Skeletal muscle cell (primary cell): ENCODE measurements at regions not wholly inside any gene's neighbourhood (a gene's known extent, or its start where the extent isn't known, plus 50 kb on each side); places are given as distances from the start of the nearest gene placed in this dataset.

Source experiments
- DNase-seq: peaks from one replicate; pipeline ENCODE4 v3.0.0-alpha.2; 2010; ENCODE audit warnings: low read depth
- H3K4me3 ChIP-seq: 2 replicates; pipeline ENCODE4 v1.5.1; 2011; ENCODE audit warnings: low read depth, mild to moderate bottlenecking, control low read depth, low read length, moderate library complexity

DNA sequence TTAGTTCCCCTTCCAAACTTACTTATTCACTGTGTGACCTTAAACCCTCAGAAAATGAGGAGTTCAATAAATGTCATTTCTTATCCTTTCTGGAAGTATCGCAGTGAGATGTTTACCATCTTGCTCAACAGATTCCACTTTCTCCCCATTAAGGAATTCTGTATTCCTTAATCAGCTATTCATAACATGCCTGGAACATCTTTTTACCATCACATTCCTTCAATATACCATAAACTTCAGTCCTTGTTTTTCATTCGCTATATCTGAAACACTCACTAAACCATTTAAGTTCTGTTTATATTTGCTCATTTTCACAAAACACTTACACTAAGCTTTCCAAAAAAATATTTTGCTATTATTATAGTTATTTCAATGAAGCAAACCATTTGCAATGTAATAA is 1158.6 kb downstream of the CDH12 start:
- H3K4me3 ChIP-seq, result no peak overlapping the region
- DNase-seq, result no peak

DNA sequence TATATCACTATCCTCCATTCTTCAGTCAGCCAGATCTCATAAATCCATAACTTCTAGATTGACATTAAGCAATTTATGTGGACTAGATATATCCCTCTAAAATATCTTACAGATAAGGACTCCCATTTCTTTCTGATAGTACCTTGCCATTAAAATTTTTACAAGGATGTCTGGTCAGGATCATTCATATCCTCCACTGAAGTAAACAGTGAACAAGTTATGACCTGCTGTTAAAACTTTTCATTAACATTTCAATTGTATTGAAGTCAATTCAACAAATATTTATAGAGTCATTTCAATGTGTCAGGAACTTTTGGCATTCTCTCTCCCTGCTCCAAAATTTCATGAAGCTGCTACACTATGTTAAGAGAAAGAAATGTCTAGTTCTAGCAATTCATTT is 1159.6 kb downstream of the CDH12 start:
- no peak overlapping the region for H3K4me3 ChIP-seq
- no peak for DNase-seq

DNA sequence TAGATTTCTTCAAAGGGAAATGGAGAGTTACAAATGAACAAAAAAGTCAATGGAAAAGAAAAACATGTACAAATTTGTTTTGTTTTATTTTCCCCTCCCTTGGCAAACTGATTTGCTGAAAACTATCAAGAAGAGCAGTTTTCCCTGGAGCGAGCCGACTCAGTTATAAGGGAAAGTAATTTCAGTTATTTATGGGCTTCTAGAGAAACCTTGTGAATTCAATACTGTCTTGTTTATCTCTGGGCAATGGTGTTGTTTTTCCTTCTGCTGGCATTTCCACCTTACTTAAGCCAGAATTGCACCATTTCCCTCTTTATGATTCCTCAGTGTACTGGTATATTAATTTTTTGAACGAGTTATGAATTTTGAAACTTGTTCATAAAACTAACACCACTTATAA is 1163.6 kb downstream of the CDH12 start:
- H3K4me3 ChIP-seq, result no peak overlapping the region
- DNase-seq, result no peak

DNA sequence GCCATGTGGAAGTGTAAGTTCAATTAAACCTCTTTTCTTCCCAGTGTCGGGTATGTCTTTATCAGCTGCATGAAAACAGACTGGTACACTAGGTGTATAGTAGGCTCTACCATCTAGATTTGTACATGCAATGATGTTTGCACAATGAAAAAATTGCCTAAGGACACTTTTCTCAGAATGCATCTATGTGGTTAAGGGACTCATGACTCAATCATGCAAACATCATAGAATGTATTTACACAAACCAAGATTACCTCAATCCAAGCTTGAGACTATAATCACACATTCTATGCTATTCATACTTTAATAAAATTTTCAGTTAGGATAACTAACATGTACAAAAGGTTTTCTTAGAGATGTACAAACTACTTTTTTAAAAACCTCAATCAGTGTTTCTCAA is 1164.5 kb downstream of the CDH12 start:
- no peak overlapping the region for H3K4me3 ChIP-seq
- no peak for DNase-seq

DNA sequence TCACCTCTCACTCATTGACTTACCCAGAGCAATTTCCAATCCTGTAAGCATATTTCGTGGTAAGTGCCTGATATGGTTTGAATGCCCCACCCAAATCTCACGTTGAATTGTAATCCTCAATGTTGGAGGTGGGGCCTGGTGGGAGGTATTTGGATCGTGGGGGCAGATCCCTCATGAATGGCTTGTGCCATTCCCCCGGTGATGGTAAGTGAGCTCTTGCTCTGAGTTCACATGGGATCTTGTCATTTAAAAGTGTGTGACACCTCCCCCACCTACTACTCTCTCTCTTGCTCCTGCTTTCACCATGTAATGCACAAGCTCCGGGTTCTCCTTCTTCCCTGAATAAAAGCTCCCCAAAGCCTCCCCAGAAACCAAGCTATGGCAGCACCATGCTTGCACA is 1165.5 kb downstream of the CDH12 start:
- DNase-seq, result no peak
- H3K4me3 ChIP-seq, result no peak overlapping the region

DNA sequence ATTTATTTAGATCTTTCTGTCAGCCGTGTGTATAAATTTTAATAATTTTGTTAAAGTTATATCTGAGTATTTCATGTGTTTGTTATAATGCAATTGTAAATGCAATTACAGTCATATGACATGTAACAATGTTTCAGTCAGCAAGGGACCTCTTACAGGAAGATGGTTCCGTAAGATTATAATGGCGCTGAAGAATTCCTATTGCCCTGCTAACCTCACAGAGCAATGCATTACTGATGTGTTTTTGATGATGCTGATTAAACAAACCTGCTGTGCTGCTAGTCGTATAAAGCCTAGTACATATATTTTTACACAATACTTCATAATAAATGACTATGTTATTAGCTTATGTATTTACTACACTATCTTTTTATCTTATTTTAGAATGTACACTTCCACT is 1166.4 kb downstream of the CDH12 start:
- H3K4me3 ChIP-seq, result no peak overlapping the region
- DNase-seq, result no peak

DNA sequence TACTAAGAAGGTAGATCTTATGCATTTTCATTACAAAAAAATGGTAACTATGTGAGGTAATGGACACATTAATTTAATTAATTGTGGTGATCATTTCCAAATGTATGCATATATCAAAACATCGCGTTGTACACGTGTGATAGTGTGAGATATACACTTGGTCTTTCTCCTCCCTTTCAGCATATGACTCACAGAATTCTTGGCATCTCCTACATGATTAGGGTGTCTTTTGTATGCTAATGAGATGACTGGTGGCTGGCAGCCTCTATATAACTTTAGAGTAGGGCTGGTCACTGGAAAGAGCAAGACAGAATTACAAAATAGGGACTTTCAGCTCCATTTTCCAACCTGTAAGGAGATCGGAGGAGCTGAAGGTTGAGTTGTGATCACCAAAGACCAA is 1167.6 kb downstream of the CDH12 start:
- H3K4me3 ChIP-seq, result no peak overlapping the region
- DNase-seq, result no peak

DNA sequence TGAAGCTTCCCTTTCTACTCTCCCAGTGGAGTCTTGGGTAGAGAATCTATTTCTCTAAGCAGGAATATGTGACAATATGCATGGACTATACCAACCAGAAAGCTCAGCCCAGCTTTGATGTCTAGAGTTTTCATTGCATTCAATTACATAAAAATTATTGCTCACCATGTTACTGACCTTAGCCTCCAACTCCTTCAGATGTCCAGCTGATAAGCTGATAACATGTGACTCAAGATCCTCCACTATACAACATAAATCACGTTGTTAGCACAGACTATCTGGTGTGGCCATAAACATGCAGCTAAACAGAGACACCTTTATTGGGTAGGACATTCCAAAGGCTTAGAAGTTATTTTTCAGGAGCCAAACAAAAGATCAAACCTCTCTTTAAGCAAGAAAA is 1168.2 kb downstream of the CDH12 start:
- no peak for DNase-seq
- H3K4me3 ChIP-seq, result no peak overlapping the region

DNA sequence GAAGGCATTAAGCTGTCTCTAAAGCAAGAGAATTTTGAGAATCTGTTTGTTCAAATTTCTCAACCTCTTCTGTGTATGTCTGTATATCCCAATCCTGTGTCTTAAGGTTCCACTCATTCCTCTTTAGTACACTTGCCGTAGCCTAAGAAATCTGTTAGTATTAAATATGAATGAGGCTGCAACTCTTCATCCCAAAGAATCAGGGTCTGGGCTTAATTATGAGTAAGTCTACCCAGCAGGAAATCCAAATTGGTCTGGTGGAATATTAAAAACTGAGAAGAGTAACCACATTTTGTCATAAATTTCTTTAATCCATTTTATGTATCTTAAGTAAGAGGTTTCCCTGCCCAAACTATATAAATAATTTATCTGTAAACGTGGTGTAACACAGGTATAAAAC is 1171.2 kb downstream of the CDH12 start:
- no peak for DNase-seq

DNA sequence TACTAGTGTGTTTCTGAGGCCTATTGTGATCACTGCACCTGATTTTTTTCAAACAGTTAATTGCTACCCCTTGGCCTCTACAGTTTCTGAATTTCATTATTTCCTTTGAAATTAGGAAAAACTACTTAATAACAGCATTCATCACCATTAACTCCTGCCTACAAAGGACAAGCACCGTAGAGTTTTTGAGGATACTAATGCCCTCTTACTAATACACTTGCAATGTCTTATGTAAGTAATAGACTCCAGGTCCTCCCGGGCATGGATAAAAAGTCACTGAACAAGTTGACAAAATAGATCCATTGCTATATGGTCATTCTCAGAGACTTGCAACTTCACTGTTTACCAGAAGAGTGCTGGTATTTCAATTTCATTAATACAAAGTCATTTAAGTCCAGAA is 1172.5 kb downstream of the CDH12 start:
- H3K4me3 ChIP-seq, result no peak overlapping the region
- DNase-seq, result no peak

More for the DNA sequence above, 1171.2 kb downstream of the CDH12 start:
- no peak overlapping the region for H3K4me3 ChIP-seq

DNA sequence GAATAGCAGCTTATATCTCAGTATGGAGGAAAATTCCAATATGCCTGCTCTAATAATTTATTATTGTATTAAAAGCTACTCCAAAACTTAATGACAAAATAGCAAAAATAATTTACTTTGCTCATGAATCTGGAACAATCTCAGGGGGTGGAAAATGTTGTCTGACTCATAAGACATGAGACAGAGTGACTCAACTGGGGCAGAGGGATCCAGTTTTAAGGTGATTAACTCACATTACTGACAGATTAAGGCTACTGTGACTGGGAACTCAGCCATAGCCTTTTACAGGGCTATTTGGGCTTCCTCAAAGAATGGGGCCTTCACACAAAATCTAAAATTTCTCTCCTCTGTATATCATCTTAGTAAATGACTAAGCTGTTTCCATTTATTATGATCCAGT is 1172.9 kb downstream of the CDH12 start:
- peak; percentile 82 for DNase-seq
- no peak overlapping the region for H3K4me3 ChIP-seq

DNA sequence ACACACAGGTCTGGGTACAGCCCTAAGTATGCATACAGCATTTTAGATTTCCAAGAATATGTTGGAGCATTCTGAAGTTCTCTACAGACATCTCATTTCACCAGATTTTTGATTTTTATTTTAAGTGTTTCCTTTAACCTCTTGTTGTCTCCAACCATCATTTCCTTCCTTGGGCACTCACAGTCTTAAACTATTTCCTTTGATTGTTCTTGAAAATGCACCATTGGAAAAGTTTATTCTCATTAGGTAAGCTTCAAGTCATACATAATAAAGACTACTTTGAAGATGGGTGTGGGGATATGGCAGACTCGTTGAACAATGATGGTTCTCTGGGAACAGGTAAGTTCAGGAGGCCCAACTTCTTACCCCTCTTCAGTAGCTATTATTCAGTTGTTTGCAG is 1174.6 kb downstream of the CDH12 start:
- DNase-seq, result no peak
- no peak overlapping the region for H3K4me3 ChIP-seq

DNA sequence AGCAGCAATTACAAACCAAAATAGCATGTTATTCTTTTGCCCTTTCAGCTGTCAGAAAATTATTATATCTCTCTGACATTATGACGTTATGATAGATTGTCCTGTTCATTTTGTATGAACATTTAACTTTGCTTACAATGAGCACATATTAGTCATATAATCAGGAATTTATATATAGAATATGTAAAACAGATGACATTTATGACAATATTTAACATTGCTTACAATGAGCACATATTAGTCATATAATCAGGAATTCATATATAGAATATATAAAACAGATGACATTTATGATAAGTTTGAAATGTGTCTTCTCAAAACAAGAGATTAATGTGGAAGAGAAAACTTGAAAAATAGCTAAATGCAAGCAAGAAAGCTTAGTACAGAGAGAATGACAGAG is 1180.2 kb downstream of the CDH12 start:
- no peak overlapping the region for H3K4me3 ChIP-seq
- DNase-seq, result no peak

DNA sequence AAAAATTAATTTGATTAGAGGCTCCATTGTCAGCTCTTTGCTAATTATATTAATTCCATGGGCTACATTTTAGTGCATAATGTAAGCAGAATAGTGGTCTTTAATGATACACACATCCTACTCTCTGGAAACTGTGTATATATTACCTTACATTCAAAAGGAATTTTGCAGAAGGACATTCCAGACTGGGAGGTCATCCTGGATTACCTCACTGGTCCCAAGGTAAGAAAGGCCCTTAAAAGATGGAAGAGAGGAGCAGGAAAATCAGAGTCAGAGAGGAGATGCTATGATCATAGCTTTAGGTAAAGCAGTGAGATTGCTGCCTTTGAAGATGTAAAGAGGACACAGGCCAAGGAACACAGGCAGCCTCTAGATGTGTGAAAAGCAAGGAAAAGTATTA is 1180.8 kb downstream of the CDH12 start:
- DNase-seq, result no peak

DNA sequence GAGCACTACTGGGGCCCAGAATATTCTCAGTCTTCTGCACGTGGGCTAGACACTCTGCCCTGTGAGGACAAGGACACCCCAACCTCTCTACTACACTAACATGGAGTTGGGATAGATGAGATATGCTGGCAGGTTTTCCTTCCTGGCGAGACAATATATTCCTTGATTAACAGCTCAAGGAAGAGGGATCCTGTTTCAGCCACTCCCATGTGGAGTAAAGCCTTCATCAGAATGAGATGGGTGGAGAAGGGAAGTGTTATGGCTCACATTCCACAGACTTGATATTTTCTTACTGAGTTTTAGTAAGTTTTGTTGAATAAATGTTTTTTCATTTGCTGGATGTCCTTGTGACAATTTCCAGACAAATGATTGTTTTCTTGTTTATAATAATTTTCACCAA is 1187.6 kb downstream of the CDH12 start:
- H3K4me3 ChIP-seq, result no peak overlapping the region
- DNase-seq, result no peak

More for the DNA sequence above, 1180.8 kb downstream of the CDH12 start:
- H3K4me3 ChIP-seq, result no peak overlapping the region

DNA sequence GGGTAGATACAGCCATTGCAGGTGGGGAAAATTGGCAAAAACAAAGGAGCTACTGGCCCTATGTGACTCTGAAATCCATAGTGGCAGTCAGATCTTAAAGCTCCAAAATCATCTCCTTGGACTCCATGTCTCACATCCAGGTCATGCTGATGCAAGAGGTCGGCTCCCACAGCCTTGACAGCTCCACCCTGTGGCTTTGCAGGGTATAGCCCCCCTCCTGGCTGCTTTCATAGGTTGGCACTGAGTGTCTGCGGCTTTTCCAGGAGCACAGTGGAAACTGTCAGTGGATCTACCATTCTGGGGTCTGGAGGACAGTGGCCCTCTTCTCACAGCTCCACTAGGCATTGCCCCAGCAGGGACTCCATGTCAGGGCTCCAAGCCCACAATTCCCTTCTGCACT is 1190.1 kb downstream of the CDH12 start:
- no peak for DNase-seq
- no peak overlapping the region for H3K4me3 ChIP-seq

DNA sequence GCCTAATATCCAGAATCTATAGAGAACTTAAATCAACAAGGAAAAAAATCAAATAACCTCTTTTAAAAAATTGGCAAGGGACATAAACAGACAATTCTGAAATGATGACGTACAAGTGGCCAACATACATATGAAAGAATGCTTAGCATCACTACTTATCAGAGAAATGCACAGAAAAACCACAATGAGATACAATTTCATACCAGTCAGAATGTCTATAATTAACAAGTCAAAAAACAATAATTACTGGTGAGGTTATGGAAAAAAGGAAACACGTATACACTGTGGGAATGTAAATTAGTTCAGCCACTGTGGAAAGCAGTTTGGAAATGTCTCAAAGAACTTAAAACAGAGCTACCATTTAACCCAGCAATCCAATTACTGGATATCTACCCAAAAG is 1192.0 kb downstream of the CDH12 start:
- no peak for DNase-seq
- H3K4me3 ChIP-seq, result no peak overlapping the region

DNA sequence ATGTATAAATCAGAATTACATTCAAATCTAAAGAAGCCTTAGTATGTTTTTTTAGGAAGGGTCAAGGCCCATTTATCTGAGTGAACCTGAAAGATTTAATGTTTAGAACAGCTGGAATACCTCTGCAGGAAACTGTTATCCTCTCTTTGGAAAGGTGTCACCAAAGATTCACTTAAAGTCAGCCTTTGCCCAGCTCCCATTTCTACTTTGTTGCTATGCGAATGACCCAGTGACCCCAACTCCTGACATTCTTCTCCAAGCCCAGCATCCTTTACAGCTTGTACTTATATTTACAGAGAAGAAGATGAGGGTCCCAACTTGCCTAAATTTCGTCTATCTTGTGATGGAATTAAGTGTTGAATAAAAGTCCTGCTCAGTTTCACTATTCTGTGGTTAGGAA is 1198.6 kb downstream of the CDH12 start:
- no peak overlapping the region for H3K4me3 ChIP-seq
- DNase-seq, result no peak

DNA sequence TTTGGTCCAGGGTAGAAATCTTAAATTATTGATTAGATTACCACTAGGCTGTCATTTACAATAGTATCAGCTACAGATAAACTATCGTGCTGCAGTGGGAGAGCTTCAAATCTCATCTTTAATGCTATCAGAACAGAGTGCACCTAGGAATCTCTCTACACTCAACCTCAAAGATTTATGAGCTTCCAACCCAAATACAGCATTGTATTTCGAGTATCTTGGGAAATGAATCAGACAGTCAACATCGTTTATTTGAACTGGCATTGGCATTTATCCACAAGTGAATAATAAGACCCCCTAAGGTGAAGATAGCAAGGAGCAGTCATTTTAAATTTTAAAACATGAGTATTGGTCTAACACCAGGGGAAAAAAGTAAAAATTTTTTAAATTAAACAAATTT is 1203.2 kb downstream of the CDH12 start:
- DNase-seq, result no peak
- no peak overlapping the region for H3K4me3 ChIP-seq

DNA sequence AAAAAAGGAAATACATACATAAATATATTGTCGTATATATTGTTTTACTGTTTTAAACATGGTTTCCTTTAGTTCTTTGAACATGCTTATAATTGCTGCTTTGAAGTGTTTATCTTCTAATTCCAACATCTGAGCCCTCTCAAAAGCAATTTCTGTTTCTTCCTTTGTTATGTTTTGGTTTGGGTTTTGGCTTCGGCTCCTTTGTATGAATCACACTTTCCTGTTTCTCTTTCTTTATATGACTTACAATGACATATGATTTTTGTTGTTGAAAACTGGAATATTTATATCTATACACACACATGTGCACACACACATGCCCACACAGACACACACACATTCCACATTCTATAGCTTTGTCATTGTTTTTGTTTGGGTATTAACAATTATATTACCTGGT is 1206.7 kb downstream of the CDH12 start:
- H3K4me3 ChIP-seq, result no peak overlapping the region
- DNase-seq, result no peak

DNA sequence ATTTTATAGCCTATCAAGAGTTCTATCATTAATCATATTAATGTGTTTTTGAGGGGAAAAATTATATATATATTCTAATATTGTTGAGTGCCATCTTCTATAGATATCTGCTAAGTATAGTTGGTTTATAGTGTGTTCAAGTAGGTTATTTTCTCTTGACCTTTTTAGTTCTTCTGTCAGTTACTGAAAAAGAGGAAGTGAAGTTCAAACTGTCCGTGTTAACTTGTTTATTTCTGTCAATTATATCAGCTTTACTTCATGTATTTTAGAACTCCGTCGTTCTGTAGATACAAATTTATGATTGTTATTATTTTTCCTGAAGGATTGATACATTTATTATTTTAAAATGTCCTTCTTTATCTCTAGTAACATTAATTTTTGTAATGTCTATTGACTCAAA is 1209.1 kb downstream of the CDH12 start:
- no peak for DNase-seq
- no peak overlapping the region for H3K4me3 ChIP-seq

DNA sequence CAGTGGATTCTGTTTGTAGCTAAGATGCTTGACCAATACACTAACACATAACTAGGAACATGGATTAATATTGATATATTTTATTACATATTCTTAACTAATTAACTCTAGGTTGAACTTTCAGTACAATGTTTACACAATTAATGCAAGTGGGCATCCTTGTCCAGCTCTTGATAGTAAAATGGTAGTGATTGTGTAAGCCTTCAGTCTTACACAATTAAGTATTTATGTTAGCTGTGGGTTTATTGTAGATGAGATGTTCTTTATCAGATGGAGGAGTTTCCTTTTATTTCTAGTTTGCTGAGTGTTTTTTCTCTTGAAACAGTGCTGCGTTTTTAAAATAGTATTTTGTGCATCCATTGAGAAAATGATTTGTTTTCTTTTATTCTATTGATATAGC is 1210.8 kb downstream of the CDH12 start:
- no peak for DNase-seq
- no peak overlapping the region for H3K4me3 ChIP-seq

DNA sequence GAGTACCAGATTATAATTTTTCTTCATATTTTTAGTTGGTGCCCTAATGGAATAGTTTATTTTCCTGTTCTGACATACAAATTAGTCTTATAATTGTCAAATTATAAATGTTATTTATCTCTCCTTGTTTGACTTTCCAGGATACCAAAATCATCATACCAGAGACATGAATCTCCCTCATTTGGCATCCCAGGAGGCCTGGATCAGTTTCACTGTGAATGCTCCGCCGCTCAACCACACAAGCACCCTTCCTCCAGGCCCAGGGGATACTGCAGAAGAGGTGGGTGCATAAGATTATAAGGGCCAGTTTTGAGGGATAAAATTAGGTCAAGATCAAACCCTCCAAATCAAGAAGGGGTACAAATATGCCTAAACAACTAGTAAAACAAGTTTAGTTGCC is 1229.3 kb downstream of the CDH12 start:
- H3K4me3 ChIP-seq, result no peak overlapping the region
- DNase-seq, result no peak
